LNCAP (cell line): ENCODE measurements at regions not wholly inside any gene's neighbourhood (a gene's known extent, or its start where the extent isn't known, plus 50 kb on each side); places are given as distances from the start of the nearest gene placed in this dataset.

ENCODE experiments used
- TF ChIP-seq, protein P1 (sequence below): fragments of 450-650 bp; IDR thresholded peaks from 2 replicates; pipeline ENCODE4 v1.5.1; 2017; ENCODE audit warnings: mild to moderate bottlenecking

DNA sequence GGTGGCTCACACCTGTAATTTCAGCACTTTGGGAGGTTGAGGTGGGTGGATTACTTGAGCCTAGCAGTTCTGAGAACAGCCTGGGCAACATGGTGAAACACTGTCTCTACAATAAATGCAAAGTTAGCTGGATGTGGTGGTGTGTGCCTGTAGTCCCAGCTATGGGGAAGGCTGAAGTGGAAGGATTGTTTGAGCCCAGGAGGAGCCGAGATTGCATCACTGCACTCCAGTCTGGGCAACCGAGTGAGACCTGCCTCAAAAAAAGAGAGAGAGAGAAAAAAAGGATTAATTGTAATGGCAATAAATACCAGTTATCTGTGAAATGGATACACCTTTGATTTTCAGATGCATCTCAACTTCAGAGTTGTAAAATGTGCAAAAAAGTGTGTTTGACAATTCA, 58.8 kb downstream of the SPRY1 start:
- TF ChIP-seq, protein P1, sequence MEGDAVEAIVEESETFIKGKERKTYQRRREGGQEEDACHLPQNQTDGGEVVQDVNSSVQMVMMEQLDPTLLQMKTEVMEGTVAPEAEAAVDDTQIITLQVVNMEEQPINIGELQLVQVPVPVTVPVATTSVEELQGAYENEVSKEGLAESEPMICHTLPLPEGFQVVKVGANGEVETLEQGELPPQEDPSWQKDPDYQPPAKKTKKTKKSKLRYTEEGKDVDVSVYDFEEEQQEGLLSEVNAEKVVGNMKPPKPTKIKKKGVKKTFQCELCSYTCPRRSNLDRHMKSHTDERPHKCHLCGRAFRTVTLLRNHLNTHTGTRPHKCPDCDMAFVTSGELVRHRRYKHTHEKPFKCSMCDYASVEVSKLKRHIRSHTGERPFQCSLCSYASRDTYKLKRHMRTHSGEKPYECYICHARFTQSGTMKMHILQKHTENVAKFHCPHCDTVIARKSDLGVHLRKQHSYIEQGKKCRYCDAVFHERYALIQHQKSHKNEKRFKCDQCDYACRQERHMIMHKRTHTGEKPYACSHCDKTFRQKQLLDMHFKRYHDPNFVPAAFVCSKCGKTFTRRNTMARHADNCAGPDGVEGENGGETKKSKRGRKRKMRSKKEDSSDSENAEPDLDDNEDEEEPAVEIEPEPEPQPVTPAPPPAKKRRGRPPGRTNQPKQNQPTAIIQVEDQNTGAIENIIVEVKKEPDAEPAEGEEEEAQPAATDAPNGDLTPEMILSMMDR: no peak

DNA sequence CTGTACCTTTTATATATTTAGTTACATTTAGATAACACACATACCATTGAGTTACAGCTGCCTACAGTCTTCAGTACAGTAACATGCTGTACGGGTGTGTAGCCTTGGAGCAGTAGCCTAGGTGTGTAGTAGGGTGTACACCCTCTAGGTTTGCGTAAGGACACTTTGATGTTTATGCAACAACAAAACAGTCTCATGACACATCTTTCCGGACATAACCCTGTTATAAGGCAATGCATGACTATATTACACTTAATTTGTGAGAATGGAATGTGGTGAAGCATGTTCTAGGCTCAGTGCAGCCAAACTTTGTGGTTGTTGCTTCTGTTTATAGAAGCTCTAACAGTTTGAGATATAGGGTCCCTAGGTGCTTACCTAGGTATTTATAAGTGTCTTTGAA, 65.4 kb downstream of the SPRY1 start:
- TF ChIP-seq, protein P1: no peak

DNA sequence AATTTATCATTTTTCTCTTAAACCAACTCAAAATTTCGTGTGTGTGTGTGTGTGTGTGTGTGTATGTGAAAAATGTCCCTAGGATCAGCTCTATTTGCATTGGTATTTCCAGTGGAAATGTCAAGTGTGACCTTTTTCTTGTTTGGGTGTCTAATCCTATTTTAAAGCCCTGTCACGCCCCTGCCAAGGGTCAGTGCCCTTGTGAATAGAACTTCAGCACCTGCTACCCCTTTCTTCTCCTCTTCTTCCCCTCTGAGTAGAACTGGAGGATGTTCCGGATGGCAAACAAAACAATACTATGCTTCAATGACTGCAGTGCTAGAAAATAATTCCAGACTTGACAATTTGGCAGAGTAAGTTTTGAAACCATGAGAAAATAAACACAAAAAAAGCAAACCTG, 67.3 kb downstream of the SPRY1 start:
- TF ChIP-seq, protein P1: no peak

DNA sequence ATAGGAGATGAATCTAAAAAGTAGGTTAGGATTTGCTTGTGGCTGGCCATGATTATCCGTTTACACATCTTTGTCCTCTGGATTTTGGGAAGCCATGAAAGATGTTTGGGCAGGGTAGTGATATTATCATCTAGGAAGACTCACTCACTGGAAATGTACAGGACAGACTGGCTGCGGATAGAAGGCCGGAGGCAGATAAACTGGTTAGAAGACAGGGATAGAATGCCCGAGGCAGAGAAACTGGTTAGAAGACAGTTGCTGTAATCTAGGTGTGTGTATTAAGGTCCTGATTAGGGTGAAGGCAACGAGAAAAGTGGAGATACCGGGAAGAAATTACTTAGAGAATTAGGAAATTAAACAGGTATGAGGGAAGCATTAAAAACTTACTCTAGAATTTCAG, 68.8 kb downstream of the SPRY1 start:
- TF ChIP-seq, protein P1: no peak

DNA sequence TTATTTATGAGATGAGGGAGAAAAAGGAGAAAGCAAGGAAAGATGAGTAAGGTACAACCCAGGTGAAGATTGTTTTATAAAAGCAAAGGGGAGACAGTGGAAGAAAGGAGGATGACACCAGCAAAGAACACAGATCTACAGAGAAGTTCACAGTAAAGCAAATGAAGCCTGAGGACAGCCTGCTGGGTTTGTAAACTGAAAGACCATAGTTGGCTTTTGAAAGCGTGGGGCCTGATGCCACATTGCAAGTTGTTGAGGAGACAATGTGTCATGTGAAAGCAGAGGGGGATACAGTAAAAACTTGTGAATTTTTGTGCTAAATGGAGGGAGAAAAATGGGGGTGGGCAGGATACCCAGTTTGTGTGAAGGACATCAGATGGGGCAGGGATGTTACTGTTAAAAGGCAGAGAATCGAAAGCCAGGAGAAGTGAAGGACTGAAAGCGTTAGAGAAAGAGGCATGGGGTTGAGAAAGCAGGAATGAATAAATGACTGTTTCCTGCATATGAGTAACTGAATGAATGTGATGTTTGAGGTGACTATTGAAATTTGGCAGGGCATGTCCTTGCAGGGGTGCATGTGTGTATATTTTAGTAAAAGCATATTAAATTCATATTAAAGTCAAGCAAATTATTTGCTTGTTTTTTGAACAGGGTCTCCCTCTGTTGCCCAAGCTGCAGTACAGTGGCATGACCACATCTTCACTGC, 69.6 kb downstream of the SPRY1 start:
- TF ChIP-seq, protein P1: no peak

DNA sequence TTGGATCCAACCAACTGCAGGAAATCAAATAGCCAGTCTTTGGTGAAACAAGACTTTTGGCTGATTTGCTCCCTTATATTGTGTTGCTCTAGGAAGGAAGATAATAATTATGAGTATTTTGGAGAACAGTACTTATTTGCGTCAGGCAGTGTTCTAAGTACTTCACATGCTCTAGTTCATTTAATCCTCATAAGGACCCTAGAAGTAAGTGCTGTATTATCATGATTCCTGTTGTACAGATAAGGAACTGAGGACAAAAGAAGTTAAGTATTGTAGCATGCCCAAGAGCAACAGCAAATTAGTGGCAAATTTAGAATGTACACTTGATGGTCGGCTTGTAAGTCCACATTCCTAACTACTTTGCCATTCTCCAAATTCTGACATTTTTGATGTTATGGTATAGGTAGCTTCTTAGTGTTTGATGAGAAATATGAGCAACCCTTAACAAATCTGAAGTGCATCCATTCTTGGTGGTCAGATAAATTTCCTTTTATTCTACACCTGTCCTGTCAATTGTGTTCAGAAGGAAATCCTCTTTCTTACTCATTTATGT, 72.0 kb downstream of the SPRY1 start:
- TF ChIP-seq, protein P1: no peak

DNA sequence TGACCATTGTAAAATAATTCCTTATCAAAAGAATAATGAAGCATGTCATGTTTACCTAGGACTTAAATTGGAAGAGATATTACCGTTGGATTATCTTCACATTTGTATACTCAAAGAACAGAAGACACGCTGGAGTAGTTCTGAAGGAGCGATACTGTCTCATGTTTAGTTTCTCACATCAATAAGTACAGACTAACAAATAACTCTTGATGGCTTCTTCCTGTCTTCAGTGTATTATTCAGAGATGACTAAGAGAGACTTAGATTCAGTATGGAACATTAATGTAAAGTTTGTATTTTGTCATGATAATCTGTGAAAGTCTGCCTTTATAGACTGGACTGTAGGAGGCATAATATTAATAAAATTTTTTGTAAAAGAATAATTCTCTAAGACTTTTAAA, 72.7 kb downstream of the SPRY1 start:
- TF ChIP-seq, protein P1: no peak
